Stomach (tissue), 4 donors: ENCODE measurements at regions not wholly inside any gene's neighbourhood (a gene's known extent, or its start where the extent isn't known, plus 50 kb on each side); places are given as distances from the start of the nearest gene placed in this dataset.

Source experiments
- CTCF ChIP-seq, 7 experiments: fragments of 450-650 bp in 4 of 7; fragments of 200-600 bp in 3 of 7; sonication (generic) in 3 of 7; IDR thresholded peaks; one replicate each; pipeline ENCODE4 v1.5.1; 2016 to 2019; ENCODE audit warnings: antibody characterized with exemption in 7 of 7, control low read depth in 2 of 7, mild to moderate bottlenecking in 1 of 7
- POLR2A ChIP-seq, 4 donors: fragments of 450-650 bp; IDR thresholded peaks; one replicate each; pipeline ENCODE4 v1.6.1; 2016; ENCODE audit warnings: antibody characterized with exemption in 4 of 4, control low read depth in 2 of 4, mild to moderate bottlenecking in 1 of 4, moderate library complexity in 1 of 4
- POLR2AphosphoS5 ChIP-seq, 3 donors: sonication (generic); formaldehyde crosslinking; IDR thresholded peaks; one replicate each; pipeline ENCODE4 v1.6.1; 2016; ENCODE audit warnings: antibody characterized with exemption in 3 of 3

GRCh38 chr13:70856711-70857110 lies 748.5 kb upstream of the KLHL1 start:
- no peak for TF ChIP-seq CTCF (IDR thresholded peaks at IDR 0.05)
- TF ChIP-seq POLR2A (IDR thresholded peaks at IDR 0.05) = no peak
- no peak for TF ChIP-seq POLR2AphosphoS5 (IDR thresholded peaks at IDR 0.05)
